NCI-H2196 (cell line): ENCODE measurements at regions not wholly inside any gene's neighbourhood (a gene's known extent, or its start where the extent isn't known, plus 50 kb on each side); places are given as distances from the start of the nearest gene placed in this dataset.

Experiments used
- DNase-seq: peaks from one replicate; lab custom pipeline; 2025; ENCODE audit not compliant: unreplicated experiment; lab: John Stamatoyannopoulos, UW

- no peak for DNase-seq
Measured at GRCh38 chr10:110373857-110374654, 69.3 kb upstream of the SMNDC1 start.

GRCh38 chr10:110375121-110375520 lies 70.4 kb upstream of the SMNDC1 start:
- DNase-seq = no peak

- no peak for DNase-seq
Measured at GRCh38 chr10:110376021-110376766, 71.5 kb upstream of the SMNDC1 start.

GRCh38 chr10:110376767-110377160 lies 72.0 kb upstream of the SMNDC1 start:
- no peak for DNase-seq

GRCh38 chr10:110378006-110378405 lies 73.3 kb upstream of the SMNDC1 start:
- DNase-seq = no peak

GRCh38 chr10:110378533-110379108 lies 73.9 kb upstream of the SMNDC1 start:
- DNase-seq = no peak

- no peak for DNase-seq
Measured at GRCh38 chr10:110379831-110380230, 75.1 kb upstream of the SMNDC1 start.

- DNase-seq = no peak
Measured at GRCh38 chr10:110380293-110380692, 75.6 kb upstream of the SMNDC1 start.

- no peak for DNase-seq
Measured at GRCh38 chr10:110382695-110383094, 78.0 kb upstream of the SMNDC1 start.

GRCh38 chr10:110387617-110387982 lies 82.9 kb upstream of the SMNDC1 start:
- DNase-seq = no peak

- no peak for DNase-seq
Measured at GRCh38 chr10:110387983-110388686, 83.4 kb upstream of the SMNDC1 start.

GRCh38 chr10:110388687-110389052 lies 84.0 kb upstream of the SMNDC1 start:
- DNase-seq = no peak

GRCh38 chr10:110389255-110389654 lies 84.5 kb upstream of the SMNDC1 start:
- no peak for DNase-seq

GRCh38 chr10:110391541-110391940 lies 86.8 kb upstream of the SMNDC1 start:
- DNase-seq = no peak

GRCh38 chr10:110392121-110392520 lies 87.4 kb upstream of the SMNDC1 start:
- DNase-seq = no peak

- no peak for DNase-seq
Measured at GRCh38 chr10:110392868-110393740, 88.4 kb upstream of the SMNDC1 start.

GRCh38 chr10:110393866-110394265 lies 89.1 kb upstream of the SMNDC1 start:
- no peak for DNase-seq

- no peak for DNase-seq
Measured at GRCh38 chr10:110394296-110394695, 89.6 kb upstream of the SMNDC1 start.

GRCh38 chr10:110394898-110395297 lies 90.2 kb upstream of the SMNDC1 start:
- DNase-seq = no peak
